ENCODE measurements at regions not wholly inside any gene's neighbourhood (a gene's known extent, or its start where the extent isn't known, plus 50 kb on each side); places are given as distances from the start of the nearest gene placed in this dataset.

- no peak for DNase-seq (ENCODE audit: low read depth, low spot score)
These were observed 93.8 kb downstream of the CMPK2 start for GRCh38 chr2:6771634-6772611.

- DNase-seq (ENCODE audit: low read depth, low spot score) = peak; percentile 28
These were observed 92.6 kb downstream of the CMPK2 start for GRCh38 chr2:6773007-6773693.

- no peak for DNase-seq (ENCODE audit: low read depth, low spot score)
These were observed 92.0 kb downstream of the CMPK2 start for GRCh38 chr2:6773694-6774044.

- no peak for DNase-seq (ENCODE audit: low read depth, low spot score)
These were observed 89.6 kb downstream of the CMPK2 start for GRCh38 chr2:6776125-6776524.

- DNase-seq (ENCODE audit: low read depth, low spot score) = no peak
These were observed 88.1 kb downstream of the CMPK2 start for GRCh38 chr2:6777626-6778025.

GRCh38 chr2:6780765-6781274 is 84.9 kb downstream of the CMPK2 start:
- DNase-seq (ENCODE audit: low read depth, low spot score) = no peak

GRCh38 chr2:6782517-6783237 is 83.0 kb downstream of the CMPK2 start:
- DNase-seq (ENCODE audit: low read depth, low spot score) = no peak

- no peak for DNase-seq (ENCODE audit: low read depth, low spot score)
These were observed 82.5 kb downstream of the CMPK2 start for GRCh38 chr2:6783238-6783614.

- DNase-seq (ENCODE audit: low read depth, low spot score) = no peak
These were observed 81.4 kb downstream of the CMPK2 start for GRCh38 chr2:6784291-6784690.

GRCh38 chr2:6785493-6785892 is 80.2 kb downstream of the CMPK2 start:
- DNase-seq (ENCODE audit: low read depth, low spot score) = no peak

- no peak for DNase-seq (ENCODE audit: low read depth, low spot score)
These were observed 78.3 kb downstream of the CMPK2 start for GRCh38 chr2:6787376-6787775.

GRCh38 chr2:6788614-6789013 is 77.1 kb downstream of the CMPK2 start:
- no peak for DNase-seq (ENCODE audit: low read depth, low spot score)

- no peak for DNase-seq (ENCODE audit: low read depth, low spot score)
These were observed 76.1 kb downstream of the CMPK2 start for GRCh38 chr2:6789559-6790138.

GRCh38 chr2:6791682-6792081 is 74.0 kb downstream of the CMPK2 start:
- DNase-seq (ENCODE audit: low read depth, low spot score) = no peak

- no peak for DNase-seq (ENCODE audit: low read depth, low spot score)
These were observed 72.8 kb downstream of the CMPK2 start for GRCh38 chr2:6792883-6793282.

- DNase-seq (ENCODE audit: low read depth, low spot score) = no peak
These were observed 72.3 kb downstream of the CMPK2 start for GRCh38 chr2:6793371-6793770.

- no peak for DNase-seq (ENCODE audit: low read depth, low spot score)
These were observed 71.8 kb downstream of the CMPK2 start for GRCh38 chr2:6793913-6794312.

GRCh38 chr2:6794448-6794847 is 71.3 kb downstream of the CMPK2 start:
- no peak for DNase-seq (ENCODE audit: low read depth, low spot score)
